H9 (cell line): ENCODE measurements at regions not wholly inside any gene's neighbourhood (a gene's known extent, or its start where the extent isn't known, plus 50 kb on each side); places are given as distances from the start of the nearest gene placed in this dataset.

Source experiments
- DNase-seq: peaks from one replicate; pipeline ENCODE4 v3.0.0-alpha.2; 2017
- H2AFZ ChIP-seq: one replicate; pipeline ENCODE4 v1.6.1; 2013; ENCODE audit warnings: mild to moderate bottlenecking, low read length, control low read depth, moderate library complexity
- H2AK5ac ChIP-seq: 2 replicates; pipeline ENCODE4 v1.6.1; 2013; ENCODE audit warnings: low read length, control low read depth, mixed read lengths; ENCODE audit not compliant: insufficient read length
- H2BK120ac ChIP-seq: one replicate; pipeline ENCODE4 v1.6.1; 2013; ENCODE audit warnings: low read depth, mild to moderate bottlenecking, low read length, control low read depth, inconsistent platforms; ENCODE audit not compliant: poor library complexity, severe bottlenecking
- H2BK12ac ChIP-seq: 2 replicates; pipeline ENCODE4 v1.6.1; 2013; ENCODE audit warnings: low read length, control low read depth, mixed read lengths, low read depth; ENCODE audit not compliant: insufficient read length
- H2BK15ac ChIP-seq: 2 replicates; pipeline ENCODE4 v1.6.1; 2013; ENCODE audit warnings: low read depth, low read length, control low read depth
- H2BK20ac ChIP-seq: one replicate; pipeline ENCODE4 v1.6.1; 2013; ENCODE audit warnings: low read depth, mild to moderate bottlenecking, low read length, control low read depth, inconsistent platforms; ENCODE audit not compliant: poor library complexity, severe bottlenecking
- H2BK5ac ChIP-seq: 2 replicates; pipeline ENCODE4 v1.6.1; 2013; ENCODE audit warnings: low read length, control low read depth, mixed read lengths; ENCODE audit not compliant: insufficient read length
- H3K14ac ChIP-seq: 2 replicates; pipeline ENCODE4 v1.6.1; 2013; ENCODE audit warnings: low read length, control low read depth; ENCODE audit not compliant: insufficient read depth
- H3K18ac ChIP-seq: 2 replicates; pipeline ENCODE4 v1.6.1; 2013; ENCODE audit warnings: low read depth, mild to moderate bottlenecking, mixed read lengths, low read length, control low read depth; ENCODE audit not compliant: insufficient read length
- H3K23ac ChIP-seq: 2 replicates; pipeline ENCODE4 v1.6.1; 2013; ENCODE audit warnings: low read length, control low read depth, mixed read lengths, low read depth; ENCODE audit not compliant: insufficient read length
- H3K23me2 ChIP-seq: 2 replicates; pipeline ENCODE4 v1.6.1; 2013; ENCODE audit warnings: low read depth, mild to moderate bottlenecking, mixed read lengths, low read length, control low read depth; ENCODE audit not compliant: insufficient read length, poor library complexity, severe bottlenecking
- H3K27ac ChIP-seq: 2 replicates; pipeline ENCODE4 v1.5.1; 2013; ENCODE audit warnings: low read length, control low read depth, mixed read lengths, low read depth; ENCODE audit not compliant: insufficient read length
- H3K27me3 ChIP-seq: 2 replicates; pipeline ENCODE4 v1.6.1; 2013; ENCODE audit warnings: low read length, control low read depth, inconsistent platforms; ENCODE audit not compliant: insufficient read depth
- H3K4ac ChIP-seq: 2 replicates; pipeline ENCODE4 v1.6.1; 2013; ENCODE audit warnings: low read depth, mild to moderate bottlenecking, control low read depth, inconsistent platforms, low read length, moderate library complexity
- H3K4me1 ChIP-seq: 2 replicates; pipeline ENCODE4 v1.6.1; 2013; ENCODE audit warnings: low read length, control low read depth, inconsistent platforms; ENCODE audit not compliant: insufficient read depth
- H3K4me2 ChIP-seq: 2 replicates; pipeline ENCODE4 v1.6.1; 2013; ENCODE audit warnings: low read length, control low read depth, mixed read lengths; ENCODE audit not compliant: insufficient read length, insufficient read depth
- H3K56ac ChIP-seq: 2 replicates; pipeline ENCODE4 v1.6.1; 2013; ENCODE audit warnings: low read depth, mild to moderate bottlenecking, mixed read lengths, low read length, control low read depth; ENCODE audit not compliant: insufficient read length
- H3K79me1 ChIP-seq: 2 replicates; pipeline ENCODE4 v1.6.1; 2013; ENCODE audit warnings: low read depth, mild to moderate bottlenecking, moderate library complexity, low read length, control low read depth, inconsistent platforms; ENCODE audit not compliant: insufficient read depth, poor library complexity, severe bottlenecking
- H3K79me2 ChIP-seq: 2 replicates; pipeline ENCODE4 v1.6.1; 2013; ENCODE audit warnings: low read length, control low read depth, inconsistent platforms; ENCODE audit not compliant: insufficient read depth
- H3K9ac ChIP-seq: 2 replicates; pipeline ENCODE4 v1.6.1; 2013; ENCODE audit warnings: low read length, control low read depth, mixed read lengths; ENCODE audit not compliant: insufficient read length; ENCODE audit errors: extremely low read depth
- H3K9me3 ChIP-seq: one replicate; pipeline ENCODE4 v1.6.1; 2013; ENCODE audit warnings: low read depth, low read length, inconsistent platforms; ENCODE audit not compliant: control insufficient read depth
- H3T11ph ChIP-seq: one replicate; pipeline ENCODE4 v1.6.1; 2013; ENCODE audit warnings: mild to moderate bottlenecking, low read length, control low read depth, inconsistent platforms
- H4K20me1 ChIP-seq: one replicate; pipeline ENCODE4 v1.6.1; 2013; ENCODE audit not compliant: control insufficient read depth, insufficient read length, insufficient read depth
- H4K5ac ChIP-seq: 2 replicates; pipeline ENCODE4 v1.6.1; 2013; ENCODE audit warnings: low read depth, mild to moderate bottlenecking, mixed read lengths, low read length, control low read depth; ENCODE audit not compliant: insufficient read length
- H4K8ac ChIP-seq: replicated peaks from 2 replicates; pipeline ENCODE4 v1.6.1; 2013; ENCODE audit warnings: low read length, control low read depth, mixed read lengths, low read depth; ENCODE audit not compliant: insufficient read length
- H4K91ac ChIP-seq: 2 replicates; pipeline ENCODE4 v1.6.1; 2013; ENCODE audit warnings: low read depth, mild to moderate bottlenecking, moderate library complexity, mixed read lengths, low read length, control low read depth; ENCODE audit not compliant: insufficient read length
- H3K27ac Mint-ChIP-seq, 3 experiments: 2 replicates in 2 of 3; 3 replicates in 1 of 3; pipeline ENCODE4 v1.8.0; 2020 to 2021; ENCODE audit warnings: mixed read lengths in 3 of 3, mild to moderate bottlenecking in 1 of 3, moderate library complexity in 1 of 3
- H3K27me3 Mint-ChIP-seq: 2 replicates; pipeline ENCODE4 v1.8.0; 2021; ENCODE audit warnings: low read depth, mild to moderate bottlenecking, moderate library complexity, mixed read lengths
- H3K36me3 Mint-ChIP-seq, 3 experiments: 2 replicates in 2 of 3; 3 replicates in 1 of 3; pipeline ENCODE4 v1.8.0; 2020 to 2021; ENCODE audit warnings: low read depth in 3 of 3, mixed read lengths in 3 of 3; ENCODE audit not compliant: insufficient read depth in 1 of 3
- H3K4me1 Mint-ChIP-seq, 2 experiments: 2 replicates each; pipeline ENCODE4 v1.8.0; 2020; ENCODE audit warnings: mixed read lengths in 2 of 2
- H3K4me3 Mint-ChIP-seq, 2 experiments: 2 replicates in 1 of 2; 3 replicates in 1 of 2; pipeline ENCODE4 v1.8.0; 2020 to 2021; ENCODE audit warnings: mild to moderate bottlenecking in 2 of 2, mixed read lengths in 2 of 2, moderate library complexity in 1 of 2
- H3K9me3 Mint-ChIP-seq, 2 experiments: 2 replicates in 1 of 2; 3 replicates in 1 of 2; pipeline ENCODE4 v1.8.0; 2020; ENCODE audit warnings: mild to moderate bottlenecking in 2 of 2, mixed read lengths in 2 of 2, moderate library complexity in 1 of 2
- CTCF ChIP-seq: fragments of 200-600 bp; sonication (generic); conservative IDR thresholded peaks from 3 replicates; pipeline ENCODE4 v1.8.0; 2021; ENCODE audit warnings: antibody characterized with exemption, mild to moderate bottlenecking
- WGBS: extraction: QIAGEN DNeasy Blood & Tissue Kit; methylation state at CpG from one replicate; pipeline ENCODE4 v1.1.7; 2013; ENCODE audit warnings: missing lambda C conversion rate, low lambda C conversion rate, mixed read lengths; ENCODE audit not compliant: insufficient read length; ENCODE audit errors: extremely low coverage; 5-methylcytosine and 5-hydroxymethylcytosine counted together

DNA sequence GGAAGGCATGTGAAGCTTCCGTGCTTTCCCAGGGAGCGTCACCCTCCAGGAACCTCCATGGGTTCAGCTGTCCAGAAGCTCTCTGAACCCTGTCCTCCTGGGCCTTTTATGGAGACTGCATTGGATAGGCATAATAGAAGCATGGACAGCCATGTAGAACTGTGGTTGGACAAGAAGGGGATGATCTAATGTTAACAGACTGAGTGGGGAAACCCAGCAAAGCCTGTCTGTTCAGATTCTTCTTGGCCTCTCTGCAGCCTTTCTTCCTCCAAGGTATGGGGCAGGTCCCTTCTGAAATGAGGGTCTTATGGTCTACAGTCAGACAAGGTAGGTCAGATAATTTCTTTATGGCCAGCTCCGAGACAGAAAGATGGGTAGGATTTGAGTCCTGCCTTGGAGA is 59.1 kb upstream of the CTNNA1 start:
- Histone ChIP-seq H2AFZ (no peak overlapping the region), H2BK12ac (no peak overlapping the region), H2BK20ac (no peak overlapping the region), H3K56ac (no peak overlapping the region), H4K8ac (no peak overlapping the region), H3K4me2 (no peak overlapping the region), H3K27ac (no peak overlapping the region), H3T11ph (no peak overlapping the region), H2BK15ac (no peak overlapping the region), H3K23me2 (no peaks in the 10 kb centered on the region), H3K18ac (no peak overlapping the region), H3K14ac (no peak overlapping the region), H3K9me3 (no peaks in the 10 kb centered on the region), H3K79me1 (no peaks in the 10 kb centered on the region), H4K5ac (no peak overlapping the region), H4K20me1 (no peaks in the 10 kb centered on the region), H2BK120ac (no peak overlapping the region), H3K79me2 (no peaks in the 10 kb centered on the region), H3K23ac (no peak overlapping the region), H2AK5ac (no peak overlapping the region), H3K9ac (no peak overlapping the region), H3K4ac (no peak overlapping the region), H3K4me1 (no peaks in the 10 kb centered on the region), H4K91ac (no peak overlapping the region), H2BK5ac (no peak overlapping the region), H3K27me3 (no peaks in the 10 kb centered on the region)
- Mint-ChIP-seq H3K4me1 (peaks cover 0 to 3% of the 10 kb centered on the region in 2 experiments; a peak in 1 of 4 replicates), H3K27me3 (no peaks in the 10 kb centered on the region; the same call in 1 of the 2 replicates), H3K36me3 (no peaks in the 10 kb centered on the region), H3K4me3 (no peak overlapping the region), H3K9me3 (no peaks in the 10 kb centered on the region), H3K27ac (no peak overlapping the region)
- DNase-seq, result no peak
- WGBS, result no CpG with 5 or more reads among the region's 3 CpGs
- no peak for TF ChIP-seq CTCF
